Activated gamma-delta T cell treated with anti-CD3 and anti-CD28 coated beads, Interleukin-2, amount 50 U/mL, for 16 hours (primary cell): ENCODE measurements at regions not wholly inside any gene's neighbourhood (a gene's known extent, or its start where the extent isn't known, plus 50 kb on each side); places are given as distances from the start of the nearest gene placed in this dataset.
"Not testable (repeated sequence)": the region's sequence is repeated elsewhere in the genome, so short reads cannot be mapped to it uniquely, and the experiment has no call there.

Experiments used
- DNase-seq: peaks from one replicate; pipeline ENCODE4 v3.0.0-alpha.2; 2020; ENCODE audit warnings: low read depth

- DNase-seq: no peak
These were observed 359.0 kb downstream of the BTG1 start for GRCh38 chr12:91786499-91787272.

- no peak for DNase-seq
These were observed 359.8 kb downstream of the BTG1 start for GRCh38 chr12:91785655-91786498.

GRCh38 chr12:91781114-91781513 lies 364.5 kb downstream of the BTG1 start:
- no peak for DNase-seq

GRCh38 chr12:91778938-91779400 lies 366.7 kb downstream of the BTG1 start:
- peak; percentile 25 for DNase-seq

- no peak for DNase-seq
These were observed 367.4 kb downstream of the BTG1 start for GRCh38 chr12:91778091-91778832.

GRCh38 chr12:91777268-91777992 lies 368.2 kb downstream of the BTG1 start:
- DNase-seq: no peak

- DNase-seq: no peak
These were observed 371.2 kb downstream of the BTG1 start for GRCh38 chr12:91774434-91774921.

GRCh38 chr12:91773749-91774429 lies 371.8 kb downstream of the BTG1 start:
- no peak for DNase-seq

GRCh38 chr12:91772411-91772810 lies 373.2 kb downstream of the BTG1 start:
- DNase-seq: no peak

GRCh38 chr12:91769736-91770135 lies 375.9 kb downstream of the BTG1 start:
- no peak for DNase-seq

GRCh38 chr12:91767237-91767636 lies 378.4 kb downstream of the BTG1 start:
- no peak for DNase-seq

GRCh38 chr12:91766454-91766853 lies 379.2 kb downstream of the BTG1 start:
- no peak for DNase-seq

GRCh38 chr12:91763654-91764370 lies 381.8 kb downstream of the BTG1 start:
- no peak for DNase-seq

GRCh38 chr12:91753649-91754048 lies 392.0 kb downstream of the BTG1 start:
- DNase-seq: no peak

GRCh38 chr12:91746976-91747375 lies 398.7 kb downstream of the BTG1 start:
- no peak for DNase-seq

GRCh38 chr12:91744597-91744996 lies 401.0 kb downstream of the BTG1 start:
- DNase-seq: no peak

GRCh38 chr12:91743704-91744321 lies 401.8 kb downstream of the BTG1 start:
- DNase-seq: no peak

GRCh38 chr12:91743280-91743679 lies 402.4 kb downstream of the BTG1 start:
- DNase-seq: no peak

GRCh38 chr12:91741932-91742331 lies 403.7 kb downstream of the BTG1 start:
- no peak for DNase-seq

GRCh38 chr12:91733846-91734245 lies 411.8 kb downstream of the BTG1 start:
- DNase-seq: not testable (repeated sequence)
